ENCODE measurements at regions not wholly inside any gene's neighbourhood (a gene's known extent, or its start where the extent isn't known, plus 50 kb on each side); places are given as distances from the start of the nearest gene placed in this dataset.

- DNase-seq (ENCODE audit: extremely low read depth in 1 of 11, low read depth in 9 of 11, low spot score in 4 of 11): no peak
Observed at GRCh38 chr4:53923921-53924320, 140.5 kb downstream of the CHIC2 start.

- DNase-seq (ENCODE audit: extremely low read depth in 1 of 11, low read depth in 9 of 11, low spot score in 4 of 11): no peak
Observed at GRCh38 chr4:53921856-53922255, 142.5 kb downstream of the CHIC2 start.

GRCh38 chr4:53920883-53921282, 143.5 kb downstream of the CHIC2 start:
- DNase-seq (ENCODE audit: extremely low read depth in 1 of 11, low read depth in 9 of 11, low spot score in 4 of 11): no peak

DNA sequence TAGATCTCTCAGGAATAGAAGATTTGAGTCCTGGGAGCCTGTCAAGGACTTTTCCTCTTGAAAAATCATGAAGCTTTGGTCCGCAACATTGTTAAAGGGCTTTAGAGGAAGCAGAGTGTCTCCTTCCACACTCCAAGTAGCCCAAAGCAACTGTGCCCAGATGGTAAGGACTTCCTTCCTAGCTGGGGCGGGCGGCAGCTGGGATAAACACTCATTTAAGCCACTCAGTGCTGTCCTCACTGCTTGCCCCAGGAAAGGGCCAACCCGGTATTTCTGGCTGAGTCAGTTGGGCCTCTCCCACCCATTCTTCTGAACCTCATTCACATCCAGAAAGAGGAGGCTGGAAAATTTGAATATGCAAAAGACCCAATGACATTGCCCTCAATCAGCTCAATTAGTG, 144.3 kb downstream of the CHIC2 start:
- no peak for DNase-seq (ENCODE audit: extremely low read depth in 1 of 11, low read depth in 9 of 11, low spot score in 4 of 11)

- no peak for DNase-seq (ENCODE audit: extremely low read depth in 1 of 11, low read depth in 9 of 11, low spot score in 4 of 11)
Observed at GRCh38 chr4:53919535-53919934, 144.9 kb downstream of the CHIC2 start.

DNA sequence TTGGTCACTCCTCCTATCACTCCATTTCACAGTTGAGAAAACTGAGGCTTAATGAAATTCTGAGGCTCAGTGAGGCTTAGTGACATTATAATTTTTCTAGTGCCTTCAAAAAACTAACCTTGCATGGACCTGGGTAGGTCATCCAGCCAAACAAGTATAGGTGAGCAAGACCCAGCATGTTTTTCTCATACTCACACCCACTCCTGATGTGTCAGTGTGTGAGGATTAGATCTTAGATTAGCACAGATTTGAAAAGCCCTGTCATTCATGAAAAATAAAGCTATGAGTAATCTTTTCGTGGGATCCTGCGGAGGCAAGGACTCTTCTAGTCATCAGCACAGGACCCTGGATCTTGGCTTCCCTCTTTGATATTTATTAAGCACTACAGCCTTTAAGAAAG, 146.7 kb downstream of the CHIC2 start:
- no peak for DNase-seq (ENCODE audit: extremely low read depth in 1 of 11, low read depth in 9 of 11, low spot score in 4 of 11)

GRCh38 chr4:53916431-53916889, 147.9 kb downstream of the CHIC2 start:
- no peak for DNase-seq (ENCODE audit: extremely low read depth in 1 of 11, low read depth in 9 of 11, low spot score in 4 of 11)

- no peak for DNase-seq (ENCODE audit: extremely low read depth in 1 of 11, low read depth in 9 of 11, low spot score in 4 of 11)
Observed at GRCh38 chr4:53914313-53915016, 149.9 kb downstream of the CHIC2 start.

DNA sequence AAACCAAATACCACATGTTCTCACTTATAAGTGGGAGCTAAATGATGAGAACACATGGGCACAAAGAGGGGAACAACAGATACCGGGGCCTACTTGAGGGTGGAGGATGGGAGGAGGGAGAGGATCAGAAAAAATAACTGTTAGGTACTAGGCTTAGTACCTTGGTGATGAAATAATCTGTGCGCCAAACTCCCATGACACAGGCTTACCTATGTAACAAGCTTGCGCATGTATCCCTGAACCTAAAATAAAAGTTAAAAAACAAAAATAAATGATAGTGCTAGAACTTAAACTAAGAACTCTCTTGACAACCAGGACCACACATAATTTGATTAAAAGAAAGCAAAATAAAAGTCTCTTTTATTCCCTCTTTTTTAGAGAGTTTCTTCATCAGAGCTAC, 150.6 kb downstream of the CHIC2 start:
- DNase-seq (ENCODE audit: extremely low read depth in 1 of 11, low read depth in 9 of 11, low spot score in 4 of 11): no peak

GRCh38 chr4:53912766-53913497, 151.5 kb downstream of the CHIC2 start:
- DNase-seq (ENCODE audit: extremely low read depth in 1 of 11, low read depth in 9 of 11, low spot score in 4 of 11): no peak

GRCh38 chr4:53908661-53909078, 155.7 kb downstream of the CHIC2 start:
- DNase-seq (ENCODE audit: extremely low read depth in 1 of 11, low read depth in 9 of 11, low spot score in 4 of 11): peak in 8 of 11 donors; percentile 42 to 80 (median 64)

DNA sequence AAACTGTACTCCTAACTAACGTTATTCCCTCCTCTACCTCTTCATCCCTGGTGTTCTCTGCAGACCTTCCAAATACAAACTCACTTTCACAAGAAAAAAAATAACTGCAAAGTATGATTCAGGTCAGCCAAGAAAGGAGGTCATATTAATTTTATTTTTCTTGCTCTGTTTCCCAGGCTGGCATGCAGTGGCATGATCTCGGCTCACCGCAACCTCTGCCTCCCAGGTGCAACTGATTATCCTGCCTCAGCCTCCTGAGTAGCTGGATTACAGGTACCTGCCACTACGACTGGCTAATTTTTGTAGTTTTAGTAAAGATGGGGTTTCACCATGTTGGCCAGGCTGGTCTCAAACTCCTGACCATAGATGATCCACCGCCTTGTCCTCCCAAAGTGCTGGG, 156.6 kb downstream of the CHIC2 start:
- no peak for DNase-seq (ENCODE audit: extremely low read depth in 1 of 11, low read depth in 9 of 11, low spot score in 4 of 11)

DNA sequence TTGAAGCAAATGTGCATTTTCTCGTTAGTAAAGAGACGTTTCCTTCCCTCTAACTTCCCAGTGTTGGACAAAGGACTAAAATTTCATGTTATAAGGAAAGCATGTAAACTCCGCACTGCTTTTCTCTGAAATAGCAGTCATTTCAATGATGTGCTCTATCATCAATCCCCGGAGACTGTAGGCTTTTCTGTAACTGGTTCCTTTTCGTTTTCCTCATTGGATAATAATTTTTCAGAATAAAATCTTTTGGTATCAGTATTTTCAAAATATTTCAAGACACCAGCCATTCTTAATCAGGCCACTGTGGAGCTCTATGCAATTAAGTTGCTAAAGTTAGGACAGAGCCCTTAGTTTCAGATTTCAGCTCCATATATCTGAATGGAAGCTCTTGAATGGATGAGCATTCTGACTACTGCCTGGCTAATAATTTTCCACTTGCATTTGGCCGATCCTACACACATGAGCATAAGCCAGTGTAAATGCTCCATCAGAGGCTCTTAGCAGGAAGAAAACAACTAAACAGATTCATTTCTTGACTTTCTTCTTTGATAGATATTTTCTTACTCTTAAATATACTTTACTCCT, 157.7 kb downstream of the CHIC2 start:
- DNase-seq (ENCODE audit: extremely low read depth in 1 of 11, low read depth in 9 of 11, low spot score in 4 of 11): no peak

GRCh38 chr4:53905941-53906377, 158.4 kb downstream of the CHIC2 start:
- DNase-seq (ENCODE audit: extremely low read depth in 1 of 11, low read depth in 9 of 11, low spot score in 4 of 11): peak in 2 of 11 donors; percentile 33 to 43

- DNase-seq (ENCODE audit: extremely low read depth in 1 of 11, low read depth in 9 of 11, low spot score in 4 of 11): no peak
Observed at GRCh38 chr4:53905276-53905940, 159.0 kb downstream of the CHIC2 start.

GRCh38 chr4:53902786-53903185, 161.6 kb downstream of the CHIC2 start:
- DNase-seq (ENCODE audit: extremely low read depth in 1 of 11, low read depth in 9 of 11, low spot score in 4 of 11): no peak

DNA sequence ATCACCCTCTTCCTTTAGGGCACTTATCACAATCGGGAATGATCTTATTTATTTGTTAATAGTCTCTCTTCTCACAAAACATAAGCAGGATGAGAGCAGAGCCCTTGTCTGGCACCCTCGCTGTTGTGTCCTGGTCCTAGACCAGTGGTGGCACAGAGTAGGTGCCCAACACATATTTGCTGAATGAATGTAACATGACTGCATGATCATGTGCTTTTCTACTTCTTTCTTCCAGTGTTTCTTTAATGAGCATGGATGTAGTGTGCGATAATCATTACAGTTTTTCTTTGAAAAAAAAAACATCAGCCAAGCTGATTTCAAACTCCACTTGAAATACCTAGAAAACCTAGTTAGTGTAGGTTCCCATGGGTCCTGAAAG, 164.1 kb downstream of the CHIC2 start:
- no peak for DNase-seq (ENCODE audit: extremely low read depth in 1 of 11, low read depth in 9 of 11, low spot score in 4 of 11)

GRCh38 chr4:53899586-53900270, 164.7 kb downstream of the CHIC2 start:
- DNase-seq (ENCODE audit: extremely low read depth in 1 of 11, low read depth in 9 of 11, low spot score in 4 of 11): peak in 5 of 11 donors; percentile 30 to 54 (median 44)

- DNase-seq (ENCODE audit: extremely low read depth in 1 of 11, low read depth in 9 of 11, low spot score in 4 of 11): no peak
Observed at GRCh38 chr4:53895137-53895536, 169.3 kb downstream of the CHIC2 start.
